Type B pancreatic cell (in vitro differentiated cells): ENCODE measurements at regions not wholly inside any gene's neighbourhood (a gene's known extent, or its start where the extent isn't known, plus 50 kb on each side); places are given as distances from the start of the nearest gene placed in this dataset.

Experiments
- DNase-seq: peaks from one replicate; pipeline ENCODE4 v3.0.0; 2021; ENCODE audit warnings: mixed read lengths; ENCODE audit not compliant: unreplicated experiment; ENCODE audit errors: extremely low spot score
- H3K27ac Mint-ChIP-seq: 2 replicates; pipeline ENCODE4 v1.8.0; 2021; ENCODE audit warnings: mild to moderate bottlenecking, mixed read lengths
- H3K27me3 Mint-ChIP-seq: 2 replicates; pipeline ENCODE4 v1.8.0; 2021; ENCODE audit warnings: mixed read lengths
- H3K36me3 Mint-ChIP-seq: 2 replicates; pipeline ENCODE4 v1.8.0; 2021; ENCODE audit warnings: mixed read lengths
- H3K4me1 Mint-ChIP-seq: one replicate; pipeline ENCODE4 v1.8.0; 2021; ENCODE audit warnings: mixed read lengths; ENCODE audit not compliant: unreplicated experiment
- H3K4me3 Mint-ChIP-seq: 2 replicates; pipeline ENCODE4 v1.8.0; 2021; ENCODE audit warnings: mild to moderate bottlenecking, mixed read lengths
- H3K9me3 Mint-ChIP-seq: 2 replicates; pipeline ENCODE4 v1.8.0; 2021; ENCODE audit warnings: mixed read lengths
- CTCF ChIP-seq: fragments of 200-600 bp; sonication (generic); conservative IDR thresholded peaks from 2 replicates; pipeline ENCODE4 v1.5.0; 2021; ENCODE audit warnings: antibody characterized with exemption, mild to moderate bottlenecking

DNA sequence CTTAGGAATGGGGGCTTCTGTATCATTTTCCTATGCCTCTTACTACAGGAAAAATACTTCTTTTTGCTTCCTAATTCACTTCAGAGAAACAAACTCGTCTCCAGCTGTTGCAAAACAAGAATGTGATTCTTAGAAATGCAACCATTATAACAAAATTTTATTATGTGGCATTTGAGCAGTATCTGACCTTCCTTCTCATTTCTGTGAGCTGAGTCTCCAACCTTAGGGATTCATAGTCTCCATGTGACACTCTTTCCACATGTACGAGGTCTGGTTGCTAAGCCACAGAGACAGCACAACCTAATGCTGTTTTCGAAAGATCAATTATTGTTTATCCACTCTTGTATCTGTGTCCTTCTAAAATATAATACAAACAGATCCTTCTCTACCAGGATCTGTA lies 75.3 kb upstream of the RGS4 start:
- H3K27ac Mint-ChIP-seq: no peak overlapping the region
- no peaks in the 10 kb centered on the region for H3K4me1 Mint-ChIP-seq
- H3K36me3 Mint-ChIP-seq: no peaks in the 10 kb centered on the region
- H3K27me3 Mint-ChIP-seq: no peaks in the 10 kb centered on the region
- H3K9me3 Mint-ChIP-seq: no peaks in the 10 kb centered on the region
- no peak for DNase-seq
- no peak for TF ChIP-seq CTCF
- H3K4me3 Mint-ChIP-seq: no peak overlapping the region

DNA sequence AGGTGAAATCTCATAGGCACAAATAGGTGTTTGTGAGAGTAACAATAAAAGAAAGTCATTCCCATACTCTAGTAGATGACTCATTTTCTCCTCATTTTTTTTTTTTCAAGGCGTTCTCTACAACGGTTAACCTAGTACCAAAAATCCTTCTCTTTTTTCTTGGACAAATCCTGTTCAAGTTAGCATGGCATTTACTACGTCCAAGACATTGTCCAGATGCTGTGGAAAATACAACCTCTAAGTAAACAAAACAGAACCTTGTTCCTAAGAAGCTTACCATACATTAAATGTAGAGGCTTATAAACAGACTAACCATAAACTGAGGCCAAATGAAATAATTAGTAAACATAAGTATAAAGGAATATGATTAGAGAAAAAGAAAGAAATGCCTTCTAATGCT lies 76.2 kb upstream of the RGS4 start:
- Mint-ChIP-seq H3K4me1 (no peaks in the 10 kb centered on the region), H3K27me3 (no peaks in the 10 kb centered on the region), H3K36me3 (no peaks in the 10 kb centered on the region), H3K4me3 (no peak overlapping the region), H3K27ac (no peak overlapping the region), H3K9me3 (no peaks in the 10 kb centered on the region)
- DNase-seq: no peak
- TF ChIP-seq CTCF: no peak

- no peak for DNase-seq
- Mint-ChIP-seq H3K27me3 (no peaks in the 10 kb centered on the region), H3K4me1 (no peaks in the 10 kb centered on the region), H3K9me3 (no peaks in the 10 kb centered on the region), H3K27ac (no peak overlapping the region), H3K36me3 (no peaks in the 10 kb centered on the region), H3K4me3 (no peak overlapping the region)
- TF ChIP-seq CTCF: no peak
Measured at GRCh38 chr1:162991444-162991843, 77.7 kb upstream of the RGS4 start.

DNA sequence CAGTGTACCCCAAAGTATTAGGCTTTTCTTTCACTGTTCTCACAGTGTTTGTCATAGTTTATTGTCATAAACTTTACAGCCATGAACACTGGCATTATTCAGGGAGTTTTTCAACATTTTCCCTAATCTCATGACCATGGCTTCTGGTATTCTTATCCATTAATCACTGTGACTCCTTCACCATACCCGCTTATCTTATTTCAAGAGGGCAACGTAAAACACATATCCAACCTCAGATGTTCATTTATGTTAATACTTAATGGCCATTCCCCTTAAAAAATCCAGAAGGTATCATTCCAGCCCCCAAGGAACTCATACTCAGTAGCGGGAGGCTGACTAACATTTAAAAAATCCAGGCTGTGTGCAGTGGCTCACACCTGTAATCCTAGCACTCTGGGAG lies 78.5 kb upstream of the RGS4 start:
- Mint-ChIP-seq H3K27me3 (no peaks in the 10 kb centered on the region), H3K4me3 (no peak overlapping the region), H3K36me3 (no peaks in the 10 kb centered on the region), H3K4me1 (no peaks in the 10 kb centered on the region), H3K9me3 (no peaks in the 10 kb centered on the region), H3K27ac (no peak overlapping the region)
- no peak for TF ChIP-seq CTCF
- DNase-seq: no peak

DNA sequence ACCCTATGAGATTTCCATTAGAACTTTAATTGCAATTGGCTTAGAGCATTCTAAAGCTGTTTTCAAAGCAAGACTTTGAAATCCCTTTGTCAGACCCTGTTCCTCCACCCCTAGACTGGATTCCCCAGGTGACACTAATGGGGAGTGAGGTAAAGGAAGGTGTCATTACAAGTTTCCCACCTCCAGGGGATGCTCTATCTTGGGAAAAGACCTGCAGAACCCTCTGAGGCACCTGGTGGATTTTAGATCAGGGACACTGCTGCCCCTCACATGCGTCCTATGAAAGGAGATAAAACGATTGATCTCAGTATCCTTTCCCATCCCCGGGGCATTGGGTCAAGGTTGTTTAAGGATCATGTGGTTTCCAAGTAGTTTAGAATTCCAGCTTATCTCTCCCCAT lies 80.3 kb upstream of the RGS4 start:
- no peak for DNase-seq
- H3K27ac Mint-ChIP-seq: no peak overlapping the region
- TF ChIP-seq CTCF: no peak
- no peaks in the 10 kb centered on the region for H3K27me3 Mint-ChIP-seq
- no peak overlapping the region for H3K4me3 Mint-ChIP-seq
- no peaks in the 10 kb centered on the region for H3K9me3 Mint-ChIP-seq
- H3K4me1 Mint-ChIP-seq: no peaks in the 10 kb centered on the region
- H3K36me3 Mint-ChIP-seq: no peaks in the 10 kb centered on the region

DNA sequence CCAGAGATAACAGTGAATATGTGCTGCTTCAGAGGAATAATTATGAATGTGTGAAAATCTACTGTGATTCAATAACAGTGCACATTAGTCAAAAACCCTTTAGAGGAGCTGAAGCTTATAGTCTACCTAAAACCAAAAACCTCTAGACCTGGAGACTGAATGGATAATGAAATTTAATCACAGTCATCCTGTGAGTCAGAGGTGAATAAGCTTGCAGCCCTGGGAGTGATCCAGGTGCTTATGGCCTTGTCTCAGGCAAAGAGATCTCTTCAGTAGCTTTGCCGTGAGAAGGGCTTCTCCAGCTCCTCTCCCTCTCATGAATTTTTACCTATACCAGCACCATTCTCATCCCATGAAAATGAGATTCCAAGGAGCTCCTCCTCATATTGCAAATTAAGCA lies 81.3 kb upstream of the RGS4 start:
- Mint-ChIP-seq H3K36me3 (no peaks in the 10 kb centered on the region), H3K27me3 (no peaks in the 10 kb centered on the region), H3K4me1 (no peaks in the 10 kb centered on the region), H3K4me3 (no peak overlapping the region), H3K9me3 (no peaks in the 10 kb centered on the region), H3K27ac (no peak overlapping the region)
- no peak for DNase-seq
- no peak for TF ChIP-seq CTCF
